Sigmoid colon (tissue), 3 donors: ENCODE measurements at regions not wholly inside any gene's neighbourhood (a gene's known extent, or its start where the extent isn't known, plus 50 kb on each side); places are given as distances from the start of the nearest gene placed in this dataset.
"Not testable (repeated sequence)": the region's sequence is repeated elsewhere in the genome, so short reads cannot be mapped to it uniquely, and the experiment has no call there.

Experiments used
- POLR2A ChIP-seq, 2 donors: fragments of 450-650 bp; IDR thresholded peaks; one replicate each; pipeline ENCODE4 v1.6.1; 2016; ENCODE audit warnings: antibody characterized with exemption in 2 of 2, mild to moderate bottlenecking in 2 of 2, moderate library complexity in 2 of 2
- TF ChIP-seq, protein P1 (sequence below), 4 experiments: fragments of 450-650 bp in 3 of 4; fragments of 200-600 bp in 1 of 4; IDR thresholded peaks; one replicate each; pipeline ENCODE4 v1.5.1; 2016 to 2019; ENCODE audit warnings: antibody characterized with exemption in 4 of 4, mild to moderate bottlenecking in 3 of 4, moderate library complexity in 2 of 4

GRCh38 chr20:26340460-26341065 is 643.9 kb upstream of the ZNF337 start:
- TF ChIP-seq, protein P1, sequence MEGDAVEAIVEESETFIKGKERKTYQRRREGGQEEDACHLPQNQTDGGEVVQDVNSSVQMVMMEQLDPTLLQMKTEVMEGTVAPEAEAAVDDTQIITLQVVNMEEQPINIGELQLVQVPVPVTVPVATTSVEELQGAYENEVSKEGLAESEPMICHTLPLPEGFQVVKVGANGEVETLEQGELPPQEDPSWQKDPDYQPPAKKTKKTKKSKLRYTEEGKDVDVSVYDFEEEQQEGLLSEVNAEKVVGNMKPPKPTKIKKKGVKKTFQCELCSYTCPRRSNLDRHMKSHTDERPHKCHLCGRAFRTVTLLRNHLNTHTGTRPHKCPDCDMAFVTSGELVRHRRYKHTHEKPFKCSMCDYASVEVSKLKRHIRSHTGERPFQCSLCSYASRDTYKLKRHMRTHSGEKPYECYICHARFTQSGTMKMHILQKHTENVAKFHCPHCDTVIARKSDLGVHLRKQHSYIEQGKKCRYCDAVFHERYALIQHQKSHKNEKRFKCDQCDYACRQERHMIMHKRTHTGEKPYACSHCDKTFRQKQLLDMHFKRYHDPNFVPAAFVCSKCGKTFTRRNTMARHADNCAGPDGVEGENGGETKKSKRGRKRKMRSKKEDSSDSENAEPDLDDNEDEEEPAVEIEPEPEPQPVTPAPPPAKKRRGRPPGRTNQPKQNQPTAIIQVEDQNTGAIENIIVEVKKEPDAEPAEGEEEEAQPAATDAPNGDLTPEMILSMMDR (IDR thresholded peaks at IDR 0.05) = not testable (repeated sequence)
- not testable (repeated sequence) for TF ChIP-seq POLR2A (IDR thresholded peaks at IDR 0.05)
